ENCODE measurements at regions not wholly inside any gene's neighbourhood (a gene's known extent, or its start where the extent isn't known, plus 50 kb on each side); places are given as distances from the start of the nearest gene placed in this dataset.

DNA sequence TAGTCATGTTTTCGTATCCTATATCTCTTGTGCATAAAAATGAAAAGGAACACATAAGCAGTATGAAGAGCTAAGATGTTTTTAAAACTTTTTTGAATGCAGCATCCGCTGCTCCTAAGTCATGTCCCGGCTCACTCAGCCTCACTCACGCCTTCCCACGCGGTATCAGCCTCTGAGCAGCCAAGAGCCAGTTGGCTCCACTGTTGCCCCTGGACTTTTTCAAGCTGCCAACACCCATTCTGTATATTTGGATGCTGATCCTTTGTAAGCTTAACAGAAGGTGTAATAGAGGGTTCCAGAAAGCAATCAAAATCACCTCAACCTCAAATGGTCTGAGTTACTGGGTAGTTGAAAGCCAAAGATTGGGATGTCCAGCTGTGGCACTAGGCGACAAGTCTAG, 139.3 kb downstream of the TTLL2 start:
- H3K4me3 ChIP-seq (ENCODE audit: low read depth, low read length) = no peak overlapping the region
- no peaks in the 10 kb centered on the region for H3K36me3 ChIP-seq (ENCODE audit: control insufficient read depth, insufficient read depth, low read length)
- FAIRE-seq (no peak), DNase-seq (ENCODE audit: low read depth) (no peak)
- no peaks in the 10 kb centered on the region for H3K27me3 ChIP-seq (ENCODE audit: control insufficient read depth, insufficient read depth, low read length)
- TF ChIP-seq, protein P1, sequence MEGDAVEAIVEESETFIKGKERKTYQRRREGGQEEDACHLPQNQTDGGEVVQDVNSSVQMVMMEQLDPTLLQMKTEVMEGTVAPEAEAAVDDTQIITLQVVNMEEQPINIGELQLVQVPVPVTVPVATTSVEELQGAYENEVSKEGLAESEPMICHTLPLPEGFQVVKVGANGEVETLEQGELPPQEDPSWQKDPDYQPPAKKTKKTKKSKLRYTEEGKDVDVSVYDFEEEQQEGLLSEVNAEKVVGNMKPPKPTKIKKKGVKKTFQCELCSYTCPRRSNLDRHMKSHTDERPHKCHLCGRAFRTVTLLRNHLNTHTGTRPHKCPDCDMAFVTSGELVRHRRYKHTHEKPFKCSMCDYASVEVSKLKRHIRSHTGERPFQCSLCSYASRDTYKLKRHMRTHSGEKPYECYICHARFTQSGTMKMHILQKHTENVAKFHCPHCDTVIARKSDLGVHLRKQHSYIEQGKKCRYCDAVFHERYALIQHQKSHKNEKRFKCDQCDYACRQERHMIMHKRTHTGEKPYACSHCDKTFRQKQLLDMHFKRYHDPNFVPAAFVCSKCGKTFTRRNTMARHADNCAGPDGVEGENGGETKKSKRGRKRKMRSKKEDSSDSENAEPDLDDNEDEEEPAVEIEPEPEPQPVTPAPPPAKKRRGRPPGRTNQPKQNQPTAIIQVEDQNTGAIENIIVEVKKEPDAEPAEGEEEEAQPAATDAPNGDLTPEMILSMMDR (IDR thresholded peaks at IDR 0.05; ENCODE audit: insufficient read depth, low read length, severe bottlenecking) = no peak

DNA sequence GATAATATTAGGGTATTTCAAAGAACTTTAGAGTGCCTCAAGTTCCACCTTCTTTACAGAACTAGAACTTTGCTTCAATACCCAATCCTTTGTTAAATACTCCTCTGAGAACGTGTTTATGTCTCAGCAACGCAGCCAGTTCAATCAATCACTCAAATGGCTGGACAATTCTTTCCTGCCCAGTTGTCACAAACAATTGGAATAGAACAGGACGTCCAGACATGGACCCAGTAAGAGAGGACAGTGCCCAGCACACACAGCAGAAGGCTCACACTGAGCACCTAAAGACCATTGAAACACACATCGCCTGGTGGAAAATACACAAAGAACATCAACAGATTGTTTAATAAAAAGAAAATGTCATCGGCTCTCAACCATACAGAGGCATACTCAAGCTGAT, 140.6 kb downstream of the TTLL2 start:
- H3K27me3 ChIP-seq (ENCODE audit: control insufficient read depth, insufficient read depth, low read length) = no peaks in the 10 kb centered on the region
- DNase-seq (ENCODE audit: low read depth) (no peak), FAIRE-seq (no peak)
- TF ChIP-seq, protein P1 (IDR thresholded peaks at IDR 0.05; ENCODE audit: insufficient read depth, low read length, severe bottlenecking) = no peak
- H3K4me3 ChIP-seq (ENCODE audit: low read depth, low read length) = no peak overlapping the region
- H3K36me3 ChIP-seq (ENCODE audit: control insufficient read depth, insufficient read depth, low read length) = no peaks in the 10 kb centered on the region

GRCh38 chr6:167467282-167467681, 142.4 kb downstream of the TTLL2 start:
- TF ChIP-seq, protein P1 (IDR thresholded peaks at IDR 0.05; ENCODE audit: insufficient read depth, low read length, severe bottlenecking) = no peak
- Histone ChIP-seq H3K36me3 (ENCODE audit: control insufficient read depth, insufficient read depth, low read length) (no peaks in the 10 kb centered on the region), H3K27me3 (ENCODE audit: control insufficient read depth, insufficient read depth, low read length) (no peaks in the 10 kb centered on the region), H3K4me3 (ENCODE audit: low read depth, low read length) (no peak overlapping the region)
- DNase-seq (ENCODE audit: low read depth) (no peak), FAIRE-seq (no peak)

DNA sequence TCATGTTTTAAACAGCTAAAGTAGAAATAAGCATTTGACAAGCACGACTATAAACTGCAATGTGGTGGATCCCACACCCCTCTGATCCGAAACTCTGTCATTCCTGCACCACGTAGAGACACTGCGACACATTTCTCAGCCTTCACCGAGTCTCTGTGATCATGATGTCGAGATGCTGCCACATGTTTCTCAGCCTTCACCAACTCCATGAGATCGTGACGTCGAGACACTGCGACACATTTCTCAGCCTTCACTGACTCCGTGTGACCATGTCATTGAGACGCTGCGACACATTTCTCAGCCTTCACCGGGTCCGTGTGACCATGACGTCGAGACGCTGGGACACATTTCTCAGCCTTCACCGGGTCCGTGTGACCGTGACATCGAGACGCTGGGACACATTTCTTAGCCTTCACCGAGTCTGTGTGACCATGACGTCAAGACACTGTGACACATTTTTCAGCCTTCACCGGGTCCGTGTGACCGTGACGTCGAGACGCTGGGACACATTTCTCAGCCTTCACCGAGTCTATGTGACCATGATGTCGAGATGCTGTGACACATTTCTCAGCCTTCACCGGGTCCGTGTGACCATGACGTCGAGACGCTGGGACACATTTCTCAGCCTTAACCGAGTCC, 143.0 kb downstream of the TTLL2 start:
- FAIRE-seq (peak; percentile 93), DNase-seq (ENCODE audit: low read depth) (no peak)
- TF ChIP-seq, protein P1 (IDR thresholded peaks at IDR 0.05; ENCODE audit: insufficient read depth, low read length, severe bottlenecking) = no peak
- H3K27me3 ChIP-seq (ENCODE audit: control insufficient read depth, insufficient read depth, low read length) = no peaks in the 10 kb centered on the region
- no peaks in the 10 kb centered on the region for H3K36me3 ChIP-seq (ENCODE audit: control insufficient read depth, insufficient read depth, low read length)
- no peak overlapping the region for H3K4me3 ChIP-seq (ENCODE audit: low read depth, low read length)

GRCh38 chr6:167469101-167469500, 144.2 kb downstream of the TTLL2 start:
- TF ChIP-seq, protein P1 (IDR thresholded peaks at IDR 0.05; ENCODE audit: insufficient read depth, low read length, severe bottlenecking) = no peak
- no peak for DNase-seq (ENCODE audit: low read depth)
- no peak for FAIRE-seq
- no peak overlapping the region for H3K4me3 ChIP-seq (ENCODE audit: low read depth, low read length)
- no peaks in the 10 kb centered on the region for H3K36me3 ChIP-seq (ENCODE audit: control insufficient read depth, insufficient read depth, low read length)
- H3K27me3 ChIP-seq (ENCODE audit: control insufficient read depth, insufficient read depth, low read length) = no peaks in the 10 kb centered on the region

GRCh38 chr6:167469672-167470071, 144.8 kb downstream of the TTLL2 start:
- no peaks in the 10 kb centered on the region for H3K36me3 ChIP-seq (ENCODE audit: control insufficient read depth, insufficient read depth, low read length)
- TF ChIP-seq, protein P1 (IDR thresholded peaks at IDR 0.05; ENCODE audit: insufficient read depth, low read length, severe bottlenecking) = no peak
- DNase-seq (ENCODE audit: low read depth) (no peak), FAIRE-seq (no peak)
- no peak overlapping the region for H3K4me3 ChIP-seq (ENCODE audit: low read depth, low read length)
- H3K27me3 ChIP-seq (ENCODE audit: control insufficient read depth, insufficient read depth, low read length) = no peaks in the 10 kb centered on the region

Data from bronchial epithelial cell (primary cell).